ENCODE measurements at regions not wholly inside any gene's neighbourhood (a gene's known extent, or its start where the extent isn't known, plus 50 kb on each side); places are given as distances from the start of the nearest gene placed in this dataset.

- Histone ChIP-seq H3K36me3 (ENCODE audit: control insufficient read depth, insufficient read depth, low read length) (no peaks in the 10 kb centered on the region), H2AFZ (ENCODE audit: low read length) (no peak overlapping the region), H3K79me2 (ENCODE audit: control insufficient read depth, insufficient read depth, low read length) (no peaks in the 10 kb centered on the region), H3K9ac (ENCODE audit: insufficient read depth, low read length) (no peak overlapping the region), H3K27ac (ENCODE audit: insufficient read depth, low read length) (no peak overlapping the region), H4K20me1 (ENCODE audit: control insufficient read depth, extremely low read depth, insufficient read depth, low read length) (no peaks in the 10 kb centered on the region), H3K9me3 (ENCODE audit: control insufficient read depth, insufficient read depth, low read depth, low read length) (no peaks in the 10 kb centered on the region), H3K4me1 (ENCODE audit: control insufficient read depth, extremely low read depth, insufficient read depth, low read length) (no peaks in the 10 kb centered on the region), H3K27me3 (ENCODE audit: control insufficient read depth, insufficient read depth, low read length) (no peaks in the 10 kb centered on the region), H3K4me2 (ENCODE audit: extremely low read depth, insufficient read depth, low read length) (no peak overlapping the region), H3K4me3 (replicated peaks in 1 of 4; ENCODE audit: control extremely low read depth in 1 of 4, insufficient read depth in 1 of 4, low read depth in 3 of 4, low read length in 4 of 4) (no peak overlapping the region)
- TF ChIP-seq CTCF (conservative IDR thresholded peaks at IDR 0.05 in 1 of 2, IDR thresholded peaks at IDR 0.05 in 1 of 2; ENCODE audit: low read depth in 1 of 2, low read length in 2 of 2) (no peak), EZH2 (IDR thresholded peaks at IDR 0.05; ENCODE audit: low read length, missing control alignments) (no peak)
- no peak for DNase-seq (ENCODE audit: low read depth in 2 of 2)
Observed at GRCh38 chr3:159146856-159147435, 345.1 kb downstream of the MFSD1 start.

- Histone ChIP-seq H3K27ac (ENCODE audit: insufficient read depth, low read length) (no peak overlapping the region), H3K9me3 (ENCODE audit: control insufficient read depth, insufficient read depth, low read depth, low read length) (no peaks in the 10 kb centered on the region), H3K4me3 (replicated peaks in 1 of 4; ENCODE audit: control extremely low read depth in 1 of 4, insufficient read depth in 1 of 4, low read depth in 3 of 4, low read length in 4 of 4) (no peak overlapping the region), H4K20me1 (ENCODE audit: control insufficient read depth, extremely low read depth, insufficient read depth, low read length) (no peaks in the 10 kb centered on the region), H3K4me2 (ENCODE audit: extremely low read depth, insufficient read depth, low read length) (no peak overlapping the region), H3K27me3 (ENCODE audit: control insufficient read depth, insufficient read depth, low read length) (no peaks in the 10 kb centered on the region), H3K9ac (ENCODE audit: insufficient read depth, low read length) (no peak overlapping the region), H2AFZ (ENCODE audit: low read length) (no peak overlapping the region), H3K79me2 (ENCODE audit: control insufficient read depth, insufficient read depth, low read length) (no peaks in the 10 kb centered on the region), H3K36me3 (ENCODE audit: control insufficient read depth, insufficient read depth, low read length) (no peaks in the 10 kb centered on the region), H3K4me1 (ENCODE audit: control insufficient read depth, extremely low read depth, insufficient read depth, low read length) (no peaks in the 10 kb centered on the region)
- DNase-seq (ENCODE audit: low read depth in 2 of 2) = no peak
- TF ChIP-seq EZH2 (IDR thresholded peaks at IDR 0.05; ENCODE audit: low read length, missing control alignments) (no peak), CTCF (conservative IDR thresholded peaks at IDR 0.05 in 1 of 2, IDR thresholded peaks at IDR 0.05 in 1 of 2; ENCODE audit: low read depth in 1 of 2, low read length in 2 of 2) (no peak)
Observed at GRCh38 chr3:159147813-159148212, 346.0 kb downstream of the MFSD1 start.

- Histone ChIP-seq H3K36me3 (ENCODE audit: control insufficient read depth, insufficient read depth, low read length) (no peaks in the 10 kb centered on the region), H2AFZ (ENCODE audit: low read length) (no peak overlapping the region), H3K4me3 (replicated peaks in 1 of 4; ENCODE audit: control extremely low read depth in 1 of 4, insufficient read depth in 1 of 4, low read depth in 3 of 4, low read length in 4 of 4) (no peak overlapping the region), H3K9me3 (ENCODE audit: control insufficient read depth, insufficient read depth, low read depth, low read length) (no peaks in the 10 kb centered on the region), H3K27ac (ENCODE audit: insufficient read depth, low read length) (no peak overlapping the region), H3K9ac (ENCODE audit: insufficient read depth, low read length) (no peak overlapping the region), H3K79me2 (ENCODE audit: control insufficient read depth, insufficient read depth, low read length) (no peaks in the 10 kb centered on the region), H3K4me1 (ENCODE audit: control insufficient read depth, extremely low read depth, insufficient read depth, low read length) (no peaks in the 10 kb centered on the region), H3K27me3 (ENCODE audit: control insufficient read depth, insufficient read depth, low read length) (no peaks in the 10 kb centered on the region), H4K20me1 (ENCODE audit: control insufficient read depth, extremely low read depth, insufficient read depth, low read length) (no peaks in the 10 kb centered on the region), H3K4me2 (ENCODE audit: extremely low read depth, insufficient read depth, low read length) (no peak overlapping the region)
- DNase-seq (ENCODE audit: low read depth in 2 of 2) = no peak
- no peak for TF ChIP-seq CTCF (conservative IDR thresholded peaks at IDR 0.05 in 1 of 2, IDR thresholded peaks at IDR 0.05 in 1 of 2; ENCODE audit: low read depth in 1 of 2, low read length in 2 of 2)
- TF ChIP-seq EZH2 (IDR thresholded peaks at IDR 0.05; ENCODE audit: low read length, missing control alignments) = no peak
Observed at GRCh38 chr3:159148466-159148865, 346.6 kb downstream of the MFSD1 start.
